ENCODE measurements at regions not wholly inside any gene's neighbourhood (a gene's known extent, or its start where the extent isn't known, plus 50 kb on each side); places are given as distances from the start of the nearest gene placed in this dataset.

GRCh38 chr10:84935772-84936171 is 607.4 kb downstream of the CCSER2 start:
- Histone ChIP-seq H3K79me2 (ENCODE audit: insufficient read depth, low read length) (no peaks in the 10 kb centered on the region), H2BK15ac (ENCODE audit: low read depth, low read length) (no peak overlapping the region), H3K14ac (ENCODE audit: insufficient read depth, low read length) (no peak overlapping the region), H2AFZ (ENCODE audit: low read length) (no peak overlapping the region), H2BK120ac (ENCODE audit: low read depth, low read length, poor library complexity, severe bottlenecking) (no peak overlapping the region), H3K79me1 (ENCODE audit: insufficient read depth, low read depth, low read length, poor library complexity, severe bottlenecking) (no peaks in the 10 kb centered on the region), H3K23me2 (ENCODE audit: insufficient read length, low read depth, low read length, poor library complexity, severe bottlenecking) (no peaks in the 10 kb centered on the region), H4K91ac (ENCODE audit: insufficient read length, low read depth, low read length) (no peak overlapping the region), H4K8ac (replicated peaks; ENCODE audit: insufficient read length, low read depth, low read length) (no peak overlapping the region), H2AK5ac (ENCODE audit: insufficient read length, low read length) (no peak overlapping the region), H3K27me3 (ENCODE audit: insufficient read depth, low read length) (no peaks in the 10 kb centered on the region), H3K23ac (ENCODE audit: insufficient read length, low read depth, low read length) (no peak overlapping the region), H3T11ph (ENCODE audit: low read length) (no peak overlapping the region), H3K56ac (ENCODE audit: insufficient read length, low read depth, low read length) (no peak overlapping the region), H2BK20ac (ENCODE audit: low read depth, low read length, poor library complexity, severe bottlenecking) (no peak overlapping the region), H3K4me2 (ENCODE audit: insufficient read depth, insufficient read length, low read length) (no peak overlapping the region), H3K9ac (ENCODE audit: extremely low read depth, insufficient read length, low read length) (no peak overlapping the region), H3K4ac (ENCODE audit: low read depth, low read length) (no peak overlapping the region), H3K27ac (ENCODE audit: insufficient read length, low read depth, low read length) (no peak overlapping the region), H2BK5ac (ENCODE audit: insufficient read length, low read length) (no peak overlapping the region), H3K9me3 (ENCODE audit: control insufficient read depth, low read depth, low read length) (no peaks in the 10 kb centered on the region), H2BK12ac (ENCODE audit: insufficient read length, low read depth, low read length) (no peak overlapping the region), H4K5ac (ENCODE audit: insufficient read length, low read depth, low read length) (no peak overlapping the region), H4K20me1 (ENCODE audit: control insufficient read depth, insufficient read depth, insufficient read length) (no peaks in the 10 kb centered on the region), H3K18ac (ENCODE audit: insufficient read length, low read depth, low read length) (no peak overlapping the region), H3K4me1 (ENCODE audit: insufficient read depth, low read length) (no peaks in the 10 kb centered on the region; the same call in 1 of the 2 replicates)
- Mint-ChIP-seq H3K4me3 (no peak overlapping the region), H3K4me1 (peaks cover 8 to 11% of the 10 kb centered on the region in 2 experiments), H3K36me3 (ENCODE audit: insufficient read depth in 1 of 3, low read depth in 3 of 3) (no peaks in the 10 kb centered on the region), H3K27ac (no peak overlapping the region), H3K27me3 (ENCODE audit: low read depth) (no peaks in the 10 kb centered on the region), H3K9me3 (no peaks in the 10 kb centered on the region)
- no peak for DNase-seq
- WGBS (ENCODE audit: extremely low coverage, insufficient read length, low lambda C conversion rate), result no CpG with 5 or more reads among the region's 3 CpGs
- TF ChIP-seq CTCF (conservative IDR thresholded peaks at IDR 0.05), result no peak

Data from H9 (cell line).